Pancreas (tissue), 10 donors: ENCODE measurements at regions not wholly inside any gene's neighbourhood (a gene's known extent, or its start where the extent isn't known, plus 50 kb on each side); places are given as distances from the start of the nearest gene placed in this dataset.
"Not testable (repeated sequence)": the region's sequence is repeated elsewhere in the genome, so short reads cannot be mapped to it uniquely, and the experiment has no call there.

Experiments used
- ATAC-seq, 4 donors: fragments of 200-7000 bp; cut with Tn5 transposase; one replicate each; pipeline versions ENCODE4 v1.8.0 to v1.9.1; 2020; ENCODE audit warnings: mild to moderate bottlenecking in 4 of 4, moderate library complexity in 4 of 4
- DNase-seq, 6 donors: peaks; one replicate each; pipeline ENCODE4 v3.0.0-alpha.2; 2020
- FAIRE-seq: peaks from 2 replicates; lab custom pipeline; 2012; peaks lifted over from hg19 to GRCh38; lab: Jason Lieb, UNC
- H3K27ac ChIP-seq, 4 donors: fragments of 200-600 bp; sonication (generic); 1 replicate in 3 of 4; 2 replicates in 1 of 4; pipeline versions ENCODE4 v1.5.0 to v1.8.0; 2020
- H3K27me3 ChIP-seq, 4 donors: fragments of 200-600 bp; one replicate each; pipeline ENCODE4 v1.8.0; 2021
- H3K36me3 ChIP-seq, 3 donors: fragments of 200-600 bp; sonication (generic) in 1 of 3; one replicate each; pipeline versions ENCODE4 v1.5.0 to v1.8.0; 2020 to 2021
- H3K4me1 ChIP-seq, 3 donors: fragments of 200-600 bp; one replicate each; pipeline ENCODE4 v1.8.0; 2021
- H3K4me3 ChIP-seq, 4 donors: fragments of 200-600 bp; sonication (generic) in 2 of 4; one replicate each; pipeline versions ENCODE4 v1.5.0 to v1.8.0; 2020 to 2021
- H3K9me3 ChIP-seq, 4 donors: fragments of 200-600 bp; one replicate each; pipeline ENCODE4 v1.8.0; 2021
- WGBS, 2 donors: extraction: QIAGEN DNeasy Blood & Tissue Kit; methylation state at CpG; one replicate each; pipeline ENCODE4 v1.1.7; 2013; 5-methylcytosine and 5-hydroxymethylcytosine counted together
- intact Hi-C, 3 donors: fragments of 100-400 bp; cut with DNase I; formaldehyde crosslinking; loops; one replicate each; pipeline versions ENCODE4 v1.11.1 to v1.14.2; 2022
- TF ChIP-seq, protein P1 (sequence below), 4 donors: fragments of 200-600 bp; sonication (generic) in 3 of 4; IDR thresholded peaks; one replicate each; pipeline versions ENCODE4 v1.5.0 to v1.8.0; 2021; ENCODE audit warnings: antibody characterized with exemption in 4 of 4
- donor health status: healthy with polysubstance abuse.
- donor health status: DM: no; HTN: no; CAD: no; lungs with moderate emphysema.
- donor health status: DM: no; HTN: no; CAD: no.
- donor health status: control.
- donor health status: control.
- donor health status: Bipolar disorder and iron deficiency.
- donor health status: DM: yes; HTN: yes; CAD: no.
- donor health status: DM: no; HTN: no; CAD: no.
- donor health status: DM: no; HTN: no; CAD: no.
- donor health status: DM: yes; HTN: yes; CAD: no.

GRCh38 chr4:79597266-79597665 lies 189.2 kb upstream of the GK2 start:
- no peaks in the 10 kb centered on the region for H3K27me3 ChIP-seq
- intact Hi-C loops: no loop called here
- TF ChIP-seq, protein P1, sequence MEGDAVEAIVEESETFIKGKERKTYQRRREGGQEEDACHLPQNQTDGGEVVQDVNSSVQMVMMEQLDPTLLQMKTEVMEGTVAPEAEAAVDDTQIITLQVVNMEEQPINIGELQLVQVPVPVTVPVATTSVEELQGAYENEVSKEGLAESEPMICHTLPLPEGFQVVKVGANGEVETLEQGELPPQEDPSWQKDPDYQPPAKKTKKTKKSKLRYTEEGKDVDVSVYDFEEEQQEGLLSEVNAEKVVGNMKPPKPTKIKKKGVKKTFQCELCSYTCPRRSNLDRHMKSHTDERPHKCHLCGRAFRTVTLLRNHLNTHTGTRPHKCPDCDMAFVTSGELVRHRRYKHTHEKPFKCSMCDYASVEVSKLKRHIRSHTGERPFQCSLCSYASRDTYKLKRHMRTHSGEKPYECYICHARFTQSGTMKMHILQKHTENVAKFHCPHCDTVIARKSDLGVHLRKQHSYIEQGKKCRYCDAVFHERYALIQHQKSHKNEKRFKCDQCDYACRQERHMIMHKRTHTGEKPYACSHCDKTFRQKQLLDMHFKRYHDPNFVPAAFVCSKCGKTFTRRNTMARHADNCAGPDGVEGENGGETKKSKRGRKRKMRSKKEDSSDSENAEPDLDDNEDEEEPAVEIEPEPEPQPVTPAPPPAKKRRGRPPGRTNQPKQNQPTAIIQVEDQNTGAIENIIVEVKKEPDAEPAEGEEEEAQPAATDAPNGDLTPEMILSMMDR (IDR thresholded peaks at IDR 0.05): no peak
- no peaks in the 10 kb centered on the region for H3K9me3 ChIP-seq
- DNase-seq: no peak
- no peak for ATAC-seq
- FAIRE-seq: no peak
- 44 to 50% methylated on average over 2 of the region's 2 CpGs for WGBS, 2 donors
- no peaks in the 10 kb centered on the region for H3K4me1 ChIP-seq
- no peak overlapping the region for H3K27ac ChIP-seq
- H3K4me3 ChIP-seq: no peak overlapping the region
- no peaks in the 10 kb centered on the region for H3K36me3 ChIP-seq

- H3K36me3 ChIP-seq, H3K4me1 ChIP-seq, FAIRE-seq, H3K27me3 ChIP-seq, ATAC-seq, H3K4me3 ChIP-seq, H3K9me3 ChIP-seq, H3K27ac ChIP-seq, DNase-seq, intact Hi-C loops: not testable (repeated sequence)
- 36 to 47% methylated on average over 5 of the region's 6 CpGs for WGBS, 2 donors
Measured at GRCh38 chr4:79592218-79592617, 184.2 kb upstream of the GK2 start.

GRCh38 chr4:79588679-79589078 lies 180.7 kb upstream of the GK2 start:
- intact Hi-C loops: no loop called here
- Histone ChIP-seq H3K9me3 (no peaks in the 10 kb centered on the region), H3K27me3 (no peaks in the 10 kb centered on the region), H3K27ac (no peak overlapping the region), H3K36me3 (no peaks in the 10 kb centered on the region), H3K4me3 (no peak overlapping the region), H3K4me1 (no peaks in the 10 kb centered on the region)
- FAIRE-seq: no peak
- no peak for ATAC-seq
- no peak for DNase-seq
- TF ChIP-seq, protein P1 (IDR thresholded peaks at IDR 0.05): no peak
- WGBS, 2 donors: 45 to 47% methylated on average over 1 of the region's 1 CpG

DNA sequence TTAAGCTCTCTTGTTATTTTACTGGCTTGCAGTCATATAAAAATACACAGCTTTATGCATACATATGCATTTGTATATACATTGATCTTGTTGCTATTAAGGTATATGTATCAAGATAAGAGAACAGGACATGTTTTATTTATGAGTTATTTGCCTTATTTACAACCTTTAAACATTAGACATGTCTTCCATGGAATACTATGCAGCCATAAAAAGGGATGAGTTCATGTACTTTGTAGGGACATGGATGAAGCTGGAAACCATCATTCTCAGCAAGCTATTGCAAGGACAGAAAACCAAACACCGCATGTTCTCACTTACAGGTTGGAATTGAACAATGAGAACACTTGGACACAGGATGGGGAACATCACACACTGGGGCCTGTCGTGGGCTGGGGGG lies 179.2 kb upstream of the GK2 start:
- H3K4me3 ChIP-seq, intact Hi-C loops, H3K36me3 ChIP-seq, ATAC-seq, H3K9me3 ChIP-seq, H3K27ac ChIP-seq, H3K4me1 ChIP-seq, DNase-seq, FAIRE-seq, H3K27me3 ChIP-seq: not testable (repeated sequence)
- 78 to 90% methylated on average over 2 of the region's 2 CpGs for WGBS, 2 donors

GRCh38 chr4:79585834-79586233 lies 177.8 kb upstream of the GK2 start:
- H3K27ac ChIP-seq: no peak overlapping the region
- no peaks in the 10 kb centered on the region for H3K9me3 ChIP-seq
- WGBS, 2 donors: 61 to 65% methylated on average over 3 of the region's 3 CpGs
- ATAC-seq: no peak
- TF ChIP-seq, protein P1 (IDR thresholded peaks at IDR 0.05): no peak
- intact Hi-C loops: no loop called here
- H3K4me1 ChIP-seq: no peaks in the 10 kb centered on the region
- no peak for FAIRE-seq
- DNase-seq: no peak
- H3K4me3 ChIP-seq: no peak overlapping the region
- H3K36me3 ChIP-seq: no peaks in the 10 kb centered on the region
- H3K27me3 ChIP-seq: no peaks in the 10 kb centered on the region

- ATAC-seq (no peak), DNase-seq (no peak), FAIRE-seq (no peak)
- Histone ChIP-seq H3K9me3 (no peaks in the 10 kb centered on the region), H3K36me3 (no peaks in the 10 kb centered on the region), H3K27ac (no peak overlapping the region), H3K27me3 (no peaks in the 10 kb centered on the region), H3K4me1 (no peaks in the 10 kb centered on the region), H3K4me3 (no peak overlapping the region)
- TF ChIP-seq, protein P1 (IDR thresholded peaks at IDR 0.05): no peak
- 64 to 66% methylated on average over 2 of the region's 2 CpGs for WGBS, 2 donors
- intact Hi-C loops: no loop called here
Measured at GRCh38 chr4:79585330-79585729, 177.3 kb upstream of the GK2 start.
